Aorta (tissue), 5 donors: ENCODE measurements at regions not wholly inside any gene's neighbourhood (a gene's known extent, or its start where the extent isn't known, plus 50 kb on each side); places are given as distances from the start of the nearest gene placed in this dataset.
"Not testable (repeated sequence)": the region's sequence is repeated elsewhere in the genome, so short reads cannot be mapped to it uniquely, and the experiment has no call there.

Experiments used
- ATAC-seq: fragments of 200-7000 bp; cut with Tn5 transposase; one replicate; pipeline ENCODE4 v1.9.1; 2022; ENCODE audit warnings: moderate library complexity; ENCODE audit not compliant: low FRiP score
- DNase-seq, 2 donors: peaks; one replicate each; pipeline ENCODE4 v3.0.0-alpha.2; 2020
- H3K27ac ChIP-seq, 2 donors: one replicate each; pipeline ENCODE4 v1.5.1; 2013; ENCODE audit warnings: low read length in 2 of 2, mild to moderate bottlenecking in 2 of 2, moderate library complexity in 2 of 2, control low read depth in 1 of 2, inconsistent platforms in 1 of 2, low read depth in 1 of 2
- H3K27me3 ChIP-seq, 2 donors: one replicate each; pipeline ENCODE4 v1.6.1; 2013; ENCODE audit warnings: control low read depth in 1 of 2, low read length in 1 of 2, mild to moderate bottlenecking in 1 of 2, moderate library complexity in 1 of 2; ENCODE audit not compliant: insufficient read depth in 2 of 2, control insufficient read depth in 1 of 2
- H3K36me3 ChIP-seq, 2 donors: one replicate each; pipeline ENCODE4 v1.6.1; 2013; ENCODE audit warnings: control low read depth in 1 of 2, low read length in 1 of 2, mild to moderate bottlenecking in 1 of 2; ENCODE audit not compliant: insufficient read depth in 2 of 2, control insufficient read depth in 1 of 2
- H3K4me1 ChIP-seq, 2 donors: one replicate each; pipeline ENCODE4 v1.6.1; 2013; ENCODE audit warnings: low read length in 2 of 2, control low read depth in 1 of 2, mild to moderate bottlenecking in 1 of 2, moderate library complexity in 1 of 2; ENCODE audit not compliant: insufficient read depth in 2 of 2, control insufficient read depth in 1 of 2
- H3K4me3 ChIP-seq, 2 donors: one replicate each; pipeline ENCODE4 v1.5.1; 2013; ENCODE audit warnings: low read length in 2 of 2, control low read depth in 1 of 2, mild to moderate bottlenecking in 1 of 2
- H3K9me3 ChIP-seq: one replicate; pipeline ENCODE4 v1.6.1; 2013; ENCODE audit warnings: mild to moderate bottlenecking, low read length; ENCODE audit not compliant: control insufficient read depth
- WGBS, 2 donors: extraction: QIAGEN DNeasy Blood & Tissue Kit; methylation state at CpG; one replicate each; pipeline ENCODE4 v1.1.7; 2013; 5-methylcytosine and 5-hydroxymethylcytosine counted together
- intact Hi-C, 2 donors: fragments of 100-400 bp; cut with DNase I; formaldehyde crosslinking; loops; one replicate each; pipeline versions ENCODE4 v1.14.2 to v1.15.0; 2022
- donor health status: healthy with polysubstance abuse.
- donor health status: Bipolar disorder and iron deficiency.
- donor health status: DM: no; HTN: no; CAD: no.
- donor health status: DM: no; HTN: no; CAD: no.
- donor health status: DM: yes; HTN: yes; CAD: no.

DNA sequence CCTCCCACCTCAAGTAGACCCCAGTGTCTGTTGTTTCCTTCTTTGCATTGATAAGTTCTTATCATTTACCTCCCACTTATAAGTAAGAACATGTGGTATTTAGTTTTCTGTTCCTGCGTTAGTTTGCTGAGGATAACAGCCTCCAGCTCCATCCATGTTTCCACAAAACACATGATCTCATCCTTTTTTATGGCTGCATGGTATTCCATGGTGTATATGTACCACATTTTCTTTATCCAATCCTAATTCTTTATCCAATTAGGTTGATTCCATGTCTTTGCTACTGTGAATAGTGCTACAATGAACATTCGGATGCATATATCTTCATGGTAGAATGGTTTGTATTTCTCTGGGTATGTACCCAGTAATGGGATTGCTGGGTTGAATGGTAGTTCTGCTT is 102.5 kb upstream of the UGP2 start:
- H3K4me3 ChIP-seq, H3K27ac ChIP-seq, ATAC-seq, intact Hi-C loops, DNase-seq, H3K4me1 ChIP-seq, H3K27me3 ChIP-seq, H3K36me3 ChIP-seq, H3K9me3 ChIP-seq: not testable (repeated sequence)
- 98% methylated on average over 2 of the region's 2 CpGs for WGBS, 2 donors

- peaks cover 5% of the 10 kb centered on the region in 2 donors for H3K4me1 ChIP-seq
- ATAC-seq (no peak), DNase-seq (no peak)
- H3K4me3 ChIP-seq: no peak overlapping the region
- no peaks in the 10 kb centered on the region for H3K27me3 ChIP-seq
- H3K27ac ChIP-seq: no peak overlapping the region
- intact Hi-C loops: no loop called here
- H3K9me3 ChIP-seq: no peaks in the 10 kb centered on the region
- no peaks in the 10 kb centered on the region for H3K36me3 ChIP-seq
Observed at GRCh38 chr2:63740020-63740419, 101.7 kb upstream of the UGP2 start.

GRCh38 chr2:63740943-63741342 is 100.8 kb upstream of the UGP2 start:
- WGBS, 2 donors: 84 to 90% methylated on average over 1 of the region's 1 CpG
- H3K4me3 ChIP-seq: no peak overlapping the region
- peaks cover 3% of the 10 kb centered on the region in 2 donors for H3K4me1 ChIP-seq
- ATAC-seq (no peak), DNase-seq (no peak)
- no peaks in the 10 kb centered on the region for H3K36me3 ChIP-seq
- no peaks in the 10 kb centered on the region for H3K9me3 ChIP-seq
- intact Hi-C loops: no loop called here
- H3K27me3 ChIP-seq: no peaks in the 10 kb centered on the region
- H3K27ac ChIP-seq: no peak overlapping the region

DNA sequence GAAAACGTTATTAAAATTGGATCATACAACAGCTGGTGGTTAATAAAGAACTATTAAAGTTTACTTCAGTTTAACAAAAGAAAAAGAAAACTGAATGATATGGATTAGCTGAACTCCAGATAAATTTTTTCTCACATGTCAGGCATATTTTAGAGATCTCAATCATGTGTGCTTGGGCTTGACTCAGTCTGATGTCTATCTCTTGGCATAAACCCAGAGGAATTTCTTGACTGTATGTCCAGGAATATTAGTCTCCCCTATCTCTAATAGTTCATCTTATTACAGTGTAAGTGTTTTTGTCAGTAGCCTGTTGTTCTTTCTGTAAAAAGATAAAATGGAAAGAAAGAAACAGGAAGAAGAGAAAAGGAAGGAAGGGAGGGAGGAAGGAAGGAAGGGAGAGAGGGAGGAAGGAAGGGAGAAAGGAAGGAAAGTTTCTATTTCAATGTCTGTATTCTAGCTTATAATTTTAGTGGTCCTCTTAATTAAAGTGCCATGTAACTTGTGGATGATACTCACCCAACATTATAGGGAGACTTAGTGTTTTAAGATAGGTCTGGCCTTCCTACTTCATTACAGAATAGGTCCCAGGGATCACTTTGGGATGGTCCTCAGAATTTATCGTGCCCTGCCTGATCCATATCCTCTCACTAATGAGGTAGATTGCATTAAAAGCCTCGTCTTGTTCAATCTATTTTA is 99.7 kb upstream of the UGP2 start:
- intact Hi-C loops: no loop called here
- Histone ChIP-seq H3K27me3 (no peaks in the 10 kb centered on the region), H3K4me1 (peaks cover 0 to 1% of the 10 kb centered on the region in 2 donors), H3K4me3 (no peak overlapping the region), H3K27ac (no peak overlapping the region), H3K9me3 (no peaks in the 10 kb centered on the region), H3K36me3 (no peaks in the 10 kb centered on the region)
- WGBS, 2 donors: 60% methylated on average over 3 of the region's 3 CpGs
- no peak for DNase-seq
- no peak for ATAC-seq

- Histone ChIP-seq H3K27ac (no peak overlapping the region), H3K4me3 (no peak overlapping the region), H3K9me3 (no peaks in the 10 kb centered on the region), H3K36me3 (no peaks in the 10 kb centered on the region), H3K27me3 (no peaks in the 10 kb centered on the region), H3K4me1 (peaks cover 0 to 1% of the 10 kb centered on the region in 2 donors)
- 75 to 78% methylated on average over 5 of the region's 5 CpGs for WGBS, 2 donors
- ATAC-seq (no peak), DNase-seq (no peak)
- intact Hi-C loops: no loop called here
Observed at GRCh38 chr2:63742580-63742976, 99.1 kb upstream of the UGP2 start.

- no peak for ATAC-seq
- peaks cover 0 to 1% of the 10 kb centered on the region in 2 donors for H3K4me1 ChIP-seq
- DNase-seq: no peak
- no peaks in the 10 kb centered on the region for H3K9me3 ChIP-seq
- intact Hi-C loops: no loop called here
- H3K27ac ChIP-seq: no peak overlapping the region
- no peaks in the 10 kb centered on the region for H3K36me3 ChIP-seq
- WGBS, 2 donors: 84 to 94% methylated on average over 2 of the region's 2 CpGs
- H3K27me3 ChIP-seq: no peaks in the 10 kb centered on the region
- H3K4me3 ChIP-seq: no peak overlapping the region
Observed at GRCh38 chr2:63743170-63743981, 98.3 kb upstream of the UGP2 start.

DNA sequence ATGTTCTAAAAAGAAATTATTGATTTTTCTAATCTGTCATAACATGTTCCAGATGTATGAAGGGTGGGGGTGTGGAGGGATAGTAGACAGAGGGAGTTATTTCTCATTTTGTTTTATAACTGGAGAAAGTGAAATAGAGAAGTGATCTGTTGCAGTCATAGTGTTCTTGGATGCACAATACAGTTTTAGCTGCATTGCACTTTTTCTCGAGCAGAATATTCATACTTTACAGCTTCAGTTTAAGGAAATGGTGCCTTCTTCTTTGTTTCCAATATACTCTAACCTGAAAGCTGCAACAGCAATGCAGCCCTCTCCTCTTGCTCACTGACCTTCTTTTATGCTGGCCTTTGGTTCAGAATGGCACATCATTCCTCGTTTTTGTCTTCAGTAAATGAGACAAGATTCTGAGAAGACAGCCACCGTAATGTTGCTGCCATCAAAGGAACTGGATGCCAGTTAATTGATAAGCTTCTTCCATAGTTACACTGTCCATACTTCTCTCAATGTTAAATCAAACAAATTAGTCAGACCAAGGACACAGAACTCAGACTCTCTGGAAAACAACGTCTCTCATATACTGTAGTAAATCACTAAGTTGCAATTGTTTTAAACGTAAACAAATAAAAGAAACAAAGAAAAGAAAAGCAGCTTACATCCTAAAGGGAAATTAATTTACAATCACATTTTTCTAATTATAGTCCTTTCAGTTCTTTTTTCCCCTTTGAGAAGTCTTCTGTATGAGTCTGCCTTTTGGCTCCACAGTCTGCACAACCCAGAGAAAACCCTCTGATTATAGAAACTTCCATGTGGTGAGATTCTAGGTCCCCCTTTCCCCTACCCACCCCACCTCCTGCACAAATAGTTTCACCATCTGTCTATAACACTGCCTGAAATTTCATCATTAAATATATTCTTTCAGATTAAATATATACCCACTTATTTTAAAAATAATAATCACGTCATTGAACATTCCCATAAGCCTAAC is 97.4 kb upstream of the UGP2 start:
- no peaks in the 10 kb centered on the region for H3K27me3 ChIP-seq
- no peak overlapping the region for H3K27ac ChIP-seq
- 64 to 76% methylated on average over 6 of the region's 6 CpGs for WGBS, 2 donors
- no peak for DNase-seq
- peaks cover 0 to 1% of the 10 kb centered on the region in 2 donors for H3K4me1 ChIP-seq
- intact Hi-C loops: no loop called here
- no peaks in the 10 kb centered on the region for H3K9me3 ChIP-seq
- ATAC-seq: no peak
- H3K36me3 ChIP-seq: no peaks in the 10 kb centered on the region
- H3K4me3 ChIP-seq: no peak overlapping the region

DNA sequence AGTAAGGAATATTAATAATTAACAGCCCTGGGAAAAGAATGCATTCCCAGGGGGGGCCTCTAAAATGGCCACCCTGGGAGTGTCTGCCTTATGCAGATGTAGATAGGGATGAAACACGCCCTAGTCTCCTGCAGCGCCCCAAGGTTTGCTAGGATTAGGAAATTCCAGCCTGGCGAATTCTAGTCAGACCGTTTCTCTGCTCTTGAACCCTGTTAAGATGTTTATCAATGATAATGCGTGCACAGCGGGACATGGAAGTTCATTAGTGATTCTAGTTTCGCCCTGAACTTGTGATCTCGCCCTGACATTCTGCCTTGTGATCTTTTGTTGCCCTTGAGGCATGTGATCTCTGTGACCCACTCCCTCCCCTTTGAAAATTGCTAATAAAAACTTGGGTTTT is 95.1 kb upstream of the UGP2 start:
- DNase-seq, intact Hi-C loops, H3K27ac ChIP-seq, H3K9me3 ChIP-seq, H3K4me1 ChIP-seq, H3K36me3 ChIP-seq, ATAC-seq, H3K27me3 ChIP-seq, H3K4me3 ChIP-seq: not testable (repeated sequence)
- WGBS, 2 donors: 93 to 96% methylated on average over 8 of the region's 8 CpGs
